Hematopoietic multipotent progenitor cell treated with erythropoietin and hydrocortisone succinate and interleukin-3 and kit ligand, for 15 days (in vitro differentiated cells): ENCODE measurements at regions not wholly inside any gene's neighbourhood (a gene's known extent, or its start where the extent isn't known, plus 50 kb on each side); places are given as distances from the start of the nearest gene placed in this dataset.

Source experiments
- DNase-seq: peaks from one replicate; pipeline ENCODE4 v3.0.0-alpha.2; 2015; ENCODE audit warnings: low spot score

- DNase-seq, result no peak
Measured at GRCh38 chr14:49527221-49527620, 59.0 kb downstream of the RPS29 start.

- no peak for DNase-seq
Measured at GRCh38 chr14:49526101-49526500, 60.1 kb downstream of the RPS29 start.

- no peak for DNase-seq
Measured at GRCh38 chr14:49516286-49516685, 69.9 kb downstream of the RPS29 start.

GRCh38 chr14:49512571-49512970 lies 73.6 kb downstream of the RPS29 start:
- DNase-seq, result no peak

- no peak for DNase-seq
Measured at GRCh38 chr14:49512147-49512551, 74.0 kb downstream of the RPS29 start.

- no peak for DNase-seq
Measured at GRCh38 chr14:49508124-49508523, 78.1 kb downstream of the RPS29 start.

GRCh38 chr14:49506650-49507049 lies 79.5 kb downstream of the RPS29 start:
- no peak for DNase-seq

- no peak for DNase-seq
Measured at GRCh38 chr14:49505041-49505766, 81.0 kb downstream of the RPS29 start.

GRCh38 chr14:49497725-49498348 lies 88.3 kb downstream of the RPS29 start:
- DNase-seq, result peak; percentile 74

- no peak for DNase-seq
Measured at GRCh38 chr14:49497267-49497666, 88.9 kb downstream of the RPS29 start.

- no peak for DNase-seq
Measured at GRCh38 chr14:49494836-49495235, 91.3 kb downstream of the RPS29 start.

GRCh38 chr14:49493557-49493956 lies 92.6 kb downstream of the RPS29 start:
- no peak for DNase-seq

GRCh38 chr14:49492151-49492550 lies 94.0 kb downstream of the RPS29 start:
- no peak for DNase-seq

- DNase-seq, result no peak
Measured at GRCh38 chr14:49489341-49489740, 96.8 kb downstream of the RPS29 start.

- no peak for DNase-seq
Measured at GRCh38 chr14:49487238-49487637, 98.9 kb downstream of the RPS29 start.

- no peak for DNase-seq
Measured at GRCh38 chr14:49485290-49485689, 100.9 kb downstream of the RPS29 start.

- no peak for DNase-seq
Measured at GRCh38 chr14:49484180-49484579, 102.0 kb downstream of the RPS29 start.

GRCh38 chr14:49483268-49483667 lies 102.9 kb downstream of the RPS29 start:
- no peak for DNase-seq

- DNase-seq, result no peak
Measured at GRCh38 chr14:49480979-49481498, 105.1 kb downstream of the RPS29 start.

- no peak for DNase-seq
Measured at GRCh38 chr14:49480053-49480760, 106.0 kb downstream of the RPS29 start.

GRCh38 chr14:49479432-49479831 lies 106.7 kb downstream of the RPS29 start:
- DNase-seq, result no peak

- no peak for DNase-seq
Measured at GRCh38 chr14:49478784-49479183, 107.4 kb downstream of the RPS29 start.

- no peak for DNase-seq
Measured at GRCh38 chr14:49467091-49467490, 119.1 kb downstream of the RPS29 start.
